IMR-90 (cell line): ENCODE measurements at regions not wholly inside any gene's neighbourhood (a gene's known extent, or its start where the extent isn't known, plus 50 kb on each side); places are given as distances from the start of the nearest gene placed in this dataset.

ENCODE experiments used
- CEBPB ChIP-seq: IDR thresholded peaks from 2 replicates; pipeline ENCODE4 v1.6.1; 2012; ENCODE audit warnings: low read depth, low read length, improper control_type of control experiment
- MAFK ChIP-seq: IDR thresholded peaks from 2 replicates; pipeline ENCODE4 v1.6.1; 2012; ENCODE audit warnings: low read depth, low read length, improper control_type of control experiment
- MAZ ChIP-seq: IDR thresholded peaks from 2 replicates; pipeline ENCODE4 v1.6.1; 2012; ENCODE audit warnings: low read depth, mild to moderate bottlenecking, low read length, improper control_type of control experiment, moderate library complexity, borderline replicate concordance
- MXI1 ChIP-seq: IDR thresholded peaks from 2 replicates; pipeline ENCODE4 v1.6.1; 2012; ENCODE audit warnings: low read depth, mild to moderate bottlenecking, low read length, moderate library complexity, borderline replicate concordance
- POLR2A ChIP-seq: IDR thresholded peaks from 2 replicates; pipeline ENCODE4 v1.6.1; 2012; ENCODE audit warnings: mild to moderate bottlenecking, low read depth, low read length
- RAD21 ChIP-seq: IDR thresholded peaks from 2 replicates; pipeline ENCODE4 v1.6.1; 2012; ENCODE audit warnings: low read length, improper control_type of control experiment
- RCOR1 ChIP-seq: IDR thresholded peaks from 2 replicates; pipeline ENCODE4 v1.6.1; 2012; ENCODE audit warnings: mild to moderate bottlenecking, low read length, improper control_type of control experiment; ENCODE audit not compliant: insufficient replicate concordance
- RFX5 ChIP-seq: IDR thresholded peaks from 2 replicates; pipeline ENCODE4 v1.8.0; 2012; ENCODE audit warnings: low read depth, mild to moderate bottlenecking, low read length, moderate library complexity
- TF ChIP-seq, protein P1 (sequence below): conservative IDR thresholded peaks from 2 replicates; pipeline ENCODE4 v1.5.1; 2012; ENCODE audit warnings: mild to moderate bottlenecking, low read depth, low read length, improper control_type of control experiment
- TF ChIP-seq, protein P2 (sequence below): fragments of 150-350 bp; IDR thresholded peaks from 2 replicates; pipeline ENCODE4 v1.6.1; 2016; ENCODE audit warnings: low read depth, mild to moderate bottlenecking, low read length, moderate library complexity, borderline replicate concordance
- TF ChIP-seq, protein P3 (sequence below): fragments of 150-350 bp; IDR thresholded peaks from 2 replicates; pipeline ENCODE4 v1.6.1; 2017; ENCODE audit warnings: mild to moderate bottlenecking, antibody characterized with exemption, low read length, low read depth

DNA sequence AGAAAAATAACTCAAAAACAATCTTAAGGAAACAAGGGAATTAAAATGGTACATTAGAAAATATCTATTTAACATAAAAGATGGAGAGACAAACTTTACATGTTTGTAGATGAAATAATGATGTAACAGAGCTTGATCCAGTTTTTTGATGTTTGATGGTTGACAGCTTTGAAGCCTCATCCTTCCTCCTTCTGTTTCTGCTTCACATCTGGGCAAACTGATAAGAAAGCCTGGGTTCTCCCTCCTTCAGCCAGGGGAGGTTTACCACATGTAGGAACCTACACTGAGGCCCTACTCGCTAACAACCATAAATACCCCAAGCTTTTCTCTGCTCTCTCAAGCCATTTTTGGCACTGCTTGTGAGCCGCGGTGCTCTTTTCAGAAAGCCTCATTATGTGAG, 82.8 kb upstream of the ZNF32 start:
- no peak for TF ChIP-seq RAD21
- no peak for TF ChIP-seq POLR2A
- TF ChIP-seq, protein P1, sequence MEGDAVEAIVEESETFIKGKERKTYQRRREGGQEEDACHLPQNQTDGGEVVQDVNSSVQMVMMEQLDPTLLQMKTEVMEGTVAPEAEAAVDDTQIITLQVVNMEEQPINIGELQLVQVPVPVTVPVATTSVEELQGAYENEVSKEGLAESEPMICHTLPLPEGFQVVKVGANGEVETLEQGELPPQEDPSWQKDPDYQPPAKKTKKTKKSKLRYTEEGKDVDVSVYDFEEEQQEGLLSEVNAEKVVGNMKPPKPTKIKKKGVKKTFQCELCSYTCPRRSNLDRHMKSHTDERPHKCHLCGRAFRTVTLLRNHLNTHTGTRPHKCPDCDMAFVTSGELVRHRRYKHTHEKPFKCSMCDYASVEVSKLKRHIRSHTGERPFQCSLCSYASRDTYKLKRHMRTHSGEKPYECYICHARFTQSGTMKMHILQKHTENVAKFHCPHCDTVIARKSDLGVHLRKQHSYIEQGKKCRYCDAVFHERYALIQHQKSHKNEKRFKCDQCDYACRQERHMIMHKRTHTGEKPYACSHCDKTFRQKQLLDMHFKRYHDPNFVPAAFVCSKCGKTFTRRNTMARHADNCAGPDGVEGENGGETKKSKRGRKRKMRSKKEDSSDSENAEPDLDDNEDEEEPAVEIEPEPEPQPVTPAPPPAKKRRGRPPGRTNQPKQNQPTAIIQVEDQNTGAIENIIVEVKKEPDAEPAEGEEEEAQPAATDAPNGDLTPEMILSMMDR = no peak
- no peak for TF ChIP-seq RCOR1
- TF ChIP-seq MAZ = no peak
- TF ChIP-seq, protein P2, sequence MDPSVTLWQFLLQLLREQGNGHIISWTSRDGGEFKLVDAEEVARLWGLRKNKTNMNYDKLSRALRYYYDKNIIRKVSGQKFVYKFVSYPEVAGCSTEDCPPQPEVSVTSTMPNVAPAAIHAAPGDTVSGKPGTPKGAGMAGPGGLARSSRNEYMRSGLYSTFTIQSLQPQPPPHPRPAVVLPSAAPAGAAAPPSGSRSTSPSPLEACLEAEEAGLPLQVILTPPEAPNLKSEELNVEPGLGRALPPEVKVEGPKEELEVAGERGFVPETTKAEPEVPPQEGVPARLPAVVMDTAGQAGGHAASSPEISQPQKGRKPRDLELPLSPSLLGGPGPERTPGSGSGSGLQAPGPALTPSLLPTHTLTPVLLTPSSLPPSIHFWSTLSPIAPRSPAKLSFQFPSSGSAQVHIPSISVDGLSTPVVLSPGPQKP = no peak
- TF ChIP-seq, protein P3, sequence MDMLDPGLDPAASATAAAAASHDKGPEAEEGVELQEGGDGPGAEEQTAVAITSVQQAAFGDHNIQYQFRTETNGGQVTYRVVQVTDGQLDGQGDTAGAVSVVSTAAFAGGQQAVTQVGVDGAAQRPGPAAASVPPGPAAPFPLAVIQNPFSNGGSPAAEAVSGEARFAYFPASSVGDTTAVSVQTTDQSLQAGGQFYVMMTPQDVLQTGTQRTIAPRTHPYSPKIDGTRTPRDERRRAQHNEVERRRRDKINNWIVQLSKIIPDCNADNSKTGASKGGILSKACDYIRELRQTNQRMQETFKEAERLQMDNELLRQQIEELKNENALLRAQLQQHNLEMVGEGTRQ = no peak
- TF ChIP-seq RFX5 = no peak
- TF ChIP-seq MAFK = no peak
- no peak for TF ChIP-seq MXI1
- no peak for TF ChIP-seq CEBPB
